ENCODE measurements at regions not wholly inside any gene's neighbourhood (a gene's known extent, or its start where the extent isn't known, plus 50 kb on each side); places are given as distances from the start of the nearest gene placed in this dataset.

- H3K9me3 ChIP-seq = no peaks in the 10 kb centered on the region
- no peak for DNase-seq
- H3K4me1 ChIP-seq = peaks cover 20% of the 10 kb centered on the region
- H3K27me3 ChIP-seq = no peaks in the 10 kb centered on the region
- no peak overlapping the region for H3K4me3 ChIP-seq
- intact Hi-C loops (cut with DNase I; ENCODE audit: low total_unique reads) = no loop called here
- H3K36me3 ChIP-seq (ENCODE audit: low read depth, missing control alignments) = no peaks in the 10 kb centered on the region
- WGBS, 2 donors = 93 to 99% methylated on average over 2 of the region's 2 CpGs
- TF ChIP-seq CTCF (IDR thresholded peaks at IDR 0.05) = no peak
- H3K27ac ChIP-seq = no peak overlapping the region
Measured at GRCh38 chr17:72188801-72189200, 68.0 kb downstream of the SOX9 start.

- Histone ChIP-seq H3K36me3 (ENCODE audit: low read depth, missing control alignments) (no peaks in the 10 kb centered on the region), H3K27me3 (no peaks in the 10 kb centered on the region), H3K4me1 (peaks cover 20% of the 10 kb centered on the region), H3K27ac (peak overlapping the region in 1 of 2 donors; percentile 4), H3K4me3 (no peak overlapping the region), H3K9me3 (no peaks in the 10 kb centered on the region)
- no peak for TF ChIP-seq POLR2A (IDR thresholded peaks at IDR 0.05)
- TF ChIP-seq CTCF (IDR thresholded peaks at IDR 0.05) = no peak
- intact Hi-C loops (cut with DNase I; ENCODE audit: low total_unique reads) = no loop called here
- DNase-seq = no peak
- WGBS, 2 donors = 79 to 88% methylated on average over 5 of the region's 5 CpGs
Measured at GRCh38 chr17:72189768-72190593, 69.2 kb downstream of the SOX9 start.

GRCh38 chr17:72191356-72191755 lies 70.5 kb downstream of the SOX9 start:
- no peaks in the 10 kb centered on the region for H3K9me3 ChIP-seq
- H3K27me3 ChIP-seq = no peaks in the 10 kb centered on the region
- H3K36me3 ChIP-seq (ENCODE audit: low read depth, missing control alignments) = no peaks in the 10 kb centered on the region
- DNase-seq = no peak
- H3K27ac ChIP-seq = peak overlapping the region; percentile 36 to 60
- WGBS, 2 donors = 61 to 79% methylated on average over 5 of the region's 5 CpGs
- peaks cover 20% of the 10 kb centered on the region for H3K4me1 ChIP-seq
- H3K4me3 ChIP-seq = no peak overlapping the region
- TF ChIP-seq CTCF (IDR thresholded peaks at IDR 0.05) (no peak), POLR2A (IDR thresholded peaks at IDR 0.05) (no peak)
- intact Hi-C loops (cut with DNase I; ENCODE audit: low total_unique reads) = no loop called here

GRCh38 chr17:72191921-72192799 lies 71.3 kb downstream of the SOX9 start:
- no peaks in the 10 kb centered on the region for H3K9me3 ChIP-seq
- no peak for TF ChIP-seq CTCF (IDR thresholded peaks at IDR 0.05)
- no peak for TF ChIP-seq POLR2A (IDR thresholded peaks at IDR 0.05)
- H3K36me3 ChIP-seq (ENCODE audit: low read depth, missing control alignments) = no peaks in the 10 kb centered on the region
- 43 to 54% methylated on average over 11 of the region's 11 CpGs for WGBS, 2 donors
- peaks cover 20% of the 10 kb centered on the region for H3K4me1 ChIP-seq
- H3K4me3 ChIP-seq = no peak overlapping the region
- H3K27me3 ChIP-seq = no peaks in the 10 kb centered on the region
- intact Hi-C loops (cut with DNase I; ENCODE audit: low total_unique reads) = no loop called here
- peak overlapping the region; percentile 42 to 77 for H3K27ac ChIP-seq
- DNase-seq = peak; percentile 95

All from testis (tissue), 2 donors.